ENCODE measurements at regions not wholly inside any gene's neighbourhood (a gene's known extent, or its start where the extent isn't known, plus 50 kb on each side); places are given as distances from the start of the nearest gene placed in this dataset.

- no peak overlapping the region for H3K27ac ChIP-seq (ENCODE audit: low read depth, low read length)
- no peaks in the 10 kb centered on the region for H3K4me1 ChIP-seq (ENCODE audit: control insufficient read depth in 1 of 2, insufficient read depth in 2 of 2, low read length in 2 of 2)
- H3K9ac ChIP-seq (ENCODE audit: low read depth in 1 of 2, low read length in 2 of 2): no peak overlapping the region
- no peaks in the 10 kb centered on the region for H3K36me3 ChIP-seq (ENCODE audit: control insufficient read depth in 1 of 2, insufficient read depth in 2 of 2, low read length in 2 of 2)
- no peaks in the 10 kb centered on the region for H3K9me3 ChIP-seq (ENCODE audit: control insufficient read depth in 1 of 2, low read length in 2 of 2)
- H3K4me3 ChIP-seq (ENCODE audit: low read depth in 1 of 2, low read length in 2 of 2): no peak overlapping the region
- H3K27me3 ChIP-seq (ENCODE audit: control insufficient read depth in 1 of 2, insufficient read depth in 2 of 2, low read length in 2 of 2): no peaks in the 10 kb centered on the region
These were observed 1083.0 kb upstream of the MAP3K7 start for GRCh38 chr6:91669871-91670268.

- no peaks in the 10 kb centered on the region for H3K36me3 ChIP-seq (ENCODE audit: control insufficient read depth in 1 of 2, insufficient read depth in 2 of 2, low read length in 2 of 2)
- H3K4me3 ChIP-seq (ENCODE audit: low read depth in 1 of 2, low read length in 2 of 2): peak overlapping the region in 1 of 2 donors; percentile 5
- peaks cover 0 to 4% of the 10 kb centered on the region in 2 donors for H3K4me1 ChIP-seq (ENCODE audit: control insufficient read depth in 1 of 2, insufficient read depth in 2 of 2, low read length in 2 of 2)
- no peak overlapping the region for H3K9ac ChIP-seq (ENCODE audit: low read depth in 1 of 2, low read length in 2 of 2)
- no peaks in the 10 kb centered on the region for H3K9me3 ChIP-seq (ENCODE audit: control insufficient read depth in 1 of 2, low read length in 2 of 2)
- H3K27me3 ChIP-seq (ENCODE audit: control insufficient read depth in 1 of 2, insufficient read depth in 2 of 2, low read length in 2 of 2): no peaks in the 10 kb centered on the region
- no peak overlapping the region for H3K27ac ChIP-seq (ENCODE audit: low read depth, low read length)
These were observed 1082.4 kb upstream of the MAP3K7 start for GRCh38 chr6:91669154-91669870.

GRCh38 chr6:91667596-91667995 is 1080.7 kb upstream of the MAP3K7 start:
- no peak overlapping the region for H3K9ac ChIP-seq (ENCODE audit: low read depth in 1 of 2, low read length in 2 of 2)
- peaks cover 4 to 5% of the 10 kb centered on the region in 2 donors for H3K4me1 ChIP-seq (ENCODE audit: control insufficient read depth in 1 of 2, insufficient read depth in 2 of 2, low read length in 2 of 2)
- no peaks in the 10 kb centered on the region for H3K36me3 ChIP-seq (ENCODE audit: control insufficient read depth in 1 of 2, insufficient read depth in 2 of 2, low read length in 2 of 2)
- H3K4me3 ChIP-seq (ENCODE audit: low read depth in 1 of 2, low read length in 2 of 2): no peak overlapping the region
- no peaks in the 10 kb centered on the region for H3K27me3 ChIP-seq (ENCODE audit: control insufficient read depth in 1 of 2, insufficient read depth in 2 of 2, low read length in 2 of 2)
- no peak overlapping the region for H3K27ac ChIP-seq (ENCODE audit: low read depth, low read length)
- H3K9me3 ChIP-seq (ENCODE audit: control insufficient read depth in 1 of 2, low read length in 2 of 2): no peaks in the 10 kb centered on the region

- Histone ChIP-seq H3K4me1 (ENCODE audit: control insufficient read depth in 1 of 2, insufficient read depth in 2 of 2, low read length in 2 of 2) (peaks cover 4 to 5% of the 10 kb centered on the region in 2 donors), H3K27ac (ENCODE audit: low read depth, low read length) (no peak overlapping the region), H3K9me3 (ENCODE audit: control insufficient read depth in 1 of 2, low read length in 2 of 2) (no peaks in the 10 kb centered on the region), H3K36me3 (ENCODE audit: control insufficient read depth in 1 of 2, insufficient read depth in 2 of 2, low read length in 2 of 2) (no peaks in the 10 kb centered on the region), H3K9ac (ENCODE audit: low read depth in 1 of 2, low read length in 2 of 2) (no peak overlapping the region), H3K4me3 (ENCODE audit: low read depth in 1 of 2, low read length in 2 of 2) (no peak overlapping the region), H3K27me3 (ENCODE audit: control insufficient read depth in 1 of 2, insufficient read depth in 2 of 2, low read length in 2 of 2) (no peaks in the 10 kb centered on the region)
These were observed 1077.6 kb upstream of the MAP3K7 start for GRCh38 chr6:91664327-91664959.

- Histone ChIP-seq H3K27ac (ENCODE audit: low read depth, low read length) (no peak overlapping the region), H3K9me3 (ENCODE audit: control insufficient read depth in 1 of 2, low read length in 2 of 2) (no peaks in the 10 kb centered on the region), H3K36me3 (ENCODE audit: control insufficient read depth in 1 of 2, insufficient read depth in 2 of 2, low read length in 2 of 2) (no peaks in the 10 kb centered on the region), H3K4me1 (ENCODE audit: control insufficient read depth in 1 of 2, insufficient read depth in 2 of 2, low read length in 2 of 2) (peaks cover 4 to 5% of the 10 kb centered on the region in 2 donors), H3K27me3 (ENCODE audit: control insufficient read depth in 1 of 2, insufficient read depth in 2 of 2, low read length in 2 of 2) (no peaks in the 10 kb centered on the region), H3K4me3 (ENCODE audit: low read depth in 1 of 2, low read length in 2 of 2) (no peak overlapping the region), H3K9ac (ENCODE audit: low read depth in 1 of 2, low read length in 2 of 2) (no peak overlapping the region)
These were observed 1074.0 kb upstream of the MAP3K7 start for GRCh38 chr6:91660893-91661292.

GRCh38 chr6:91659891-91660290 is 1073.0 kb upstream of the MAP3K7 start:
- Histone ChIP-seq H3K9ac (ENCODE audit: low read depth in 1 of 2, low read length in 2 of 2) (no peak overlapping the region), H3K4me3 (ENCODE audit: low read depth in 1 of 2, low read length in 2 of 2) (no peak overlapping the region), H3K36me3 (ENCODE audit: control insufficient read depth in 1 of 2, insufficient read depth in 2 of 2, low read length in 2 of 2) (no peaks in the 10 kb centered on the region), H3K27ac (ENCODE audit: low read depth, low read length) (no peak overlapping the region), H3K9me3 (ENCODE audit: control insufficient read depth in 1 of 2, low read length in 2 of 2) (no peaks in the 10 kb centered on the region), H3K27me3 (ENCODE audit: control insufficient read depth in 1 of 2, insufficient read depth in 2 of 2, low read length in 2 of 2) (no peaks in the 10 kb centered on the region), H3K4me1 (ENCODE audit: control insufficient read depth in 1 of 2, insufficient read depth in 2 of 2, low read length in 2 of 2) (peaks cover 4 to 5% of the 10 kb centered on the region in 2 donors)

- no peaks in the 10 kb centered on the region for H3K36me3 ChIP-seq (ENCODE audit: control insufficient read depth in 1 of 2, insufficient read depth in 2 of 2, low read length in 2 of 2)
- H3K9ac ChIP-seq (ENCODE audit: low read depth in 1 of 2, low read length in 2 of 2): no peak overlapping the region
- H3K4me3 ChIP-seq (ENCODE audit: low read depth in 1 of 2, low read length in 2 of 2): no peak overlapping the region
- H3K27ac ChIP-seq (ENCODE audit: low read depth, low read length): no peak overlapping the region
- no peaks in the 10 kb centered on the region for H3K27me3 ChIP-seq (ENCODE audit: control insufficient read depth in 1 of 2, insufficient read depth in 2 of 2, low read length in 2 of 2)
- H3K9me3 ChIP-seq (ENCODE audit: control insufficient read depth in 1 of 2, low read length in 2 of 2): no peaks in the 10 kb centered on the region
- no peaks in the 10 kb centered on the region for H3K4me1 ChIP-seq (ENCODE audit: control insufficient read depth in 1 of 2, insufficient read depth in 2 of 2, low read length in 2 of 2)
These were observed 1067.9 kb upstream of the MAP3K7 start for GRCh38 chr6:91654793-91655192.

GRCh38 chr6:91654357-91654756 is 1067.5 kb upstream of the MAP3K7 start:
- no peak overlapping the region for H3K27ac ChIP-seq (ENCODE audit: low read depth, low read length)
- no peaks in the 10 kb centered on the region for H3K4me1 ChIP-seq (ENCODE audit: control insufficient read depth in 1 of 2, insufficient read depth in 2 of 2, low read length in 2 of 2)
- H3K27me3 ChIP-seq (ENCODE audit: control insufficient read depth in 1 of 2, insufficient read depth in 2 of 2, low read length in 2 of 2): no peaks in the 10 kb centered on the region
- no peaks in the 10 kb centered on the region for H3K36me3 ChIP-seq (ENCODE audit: control insufficient read depth in 1 of 2, insufficient read depth in 2 of 2, low read length in 2 of 2)
- H3K4me3 ChIP-seq (ENCODE audit: low read depth in 1 of 2, low read length in 2 of 2): no peak overlapping the region
- no peak overlapping the region for H3K9ac ChIP-seq (ENCODE audit: low read depth in 1 of 2, low read length in 2 of 2)
- H3K9me3 ChIP-seq (ENCODE audit: control insufficient read depth in 1 of 2, low read length in 2 of 2): no peaks in the 10 kb centered on the region

- Histone ChIP-seq H3K4me1 (ENCODE audit: control insufficient read depth in 1 of 2, insufficient read depth in 2 of 2, low read length in 2 of 2) (no peaks in the 10 kb centered on the region), H3K9ac (ENCODE audit: low read depth in 1 of 2, low read length in 2 of 2) (no peak overlapping the region), H3K9me3 (ENCODE audit: control insufficient read depth in 1 of 2, low read length in 2 of 2) (no peaks in the 10 kb centered on the region), H3K4me3 (ENCODE audit: low read depth in 1 of 2, low read length in 2 of 2) (no peak overlapping the region), H3K27ac (ENCODE audit: low read depth, low read length) (no peak overlapping the region), H3K27me3 (ENCODE audit: control insufficient read depth in 1 of 2, insufficient read depth in 2 of 2, low read length in 2 of 2) (no peaks in the 10 kb centered on the region), H3K36me3 (ENCODE audit: control insufficient read depth in 1 of 2, insufficient read depth in 2 of 2, low read length in 2 of 2) (no peaks in the 10 kb centered on the region)
These were observed 1067.0 kb upstream of the MAP3K7 start for GRCh38 chr6:91653895-91654294.

- Histone ChIP-seq H3K4me3 (ENCODE audit: low read depth in 1 of 2, low read length in 2 of 2) (no peak overlapping the region), H3K27me3 (ENCODE audit: control insufficient read depth in 1 of 2, insufficient read depth in 2 of 2, low read length in 2 of 2) (no peaks in the 10 kb centered on the region), H3K36me3 (ENCODE audit: control insufficient read depth in 1 of 2, insufficient read depth in 2 of 2, low read length in 2 of 2) (no peaks in the 10 kb centered on the region), H3K27ac (ENCODE audit: low read depth, low read length) (no peak overlapping the region), H3K9ac (ENCODE audit: low read depth in 1 of 2, low read length in 2 of 2) (no peak overlapping the region), H3K4me1 (ENCODE audit: control insufficient read depth in 1 of 2, insufficient read depth in 2 of 2, low read length in 2 of 2) (no peaks in the 10 kb centered on the region), H3K9me3 (ENCODE audit: control insufficient read depth in 1 of 2, low read length in 2 of 2) (no peaks in the 10 kb centered on the region)
These were observed 1066.3 kb upstream of the MAP3K7 start for GRCh38 chr6:91653076-91653723.
